DMS53 treated with DMSO at 0.1 percent for 48 hours (cell line): ENCODE measurements at regions not wholly inside any gene's neighbourhood (a gene's known extent, or its start where the extent isn't known, plus 50 kb on each side); places are given as distances from the start of the nearest gene placed in this dataset.
"Not testable (repeated sequence)": the region's sequence is repeated elsewhere in the genome, so short reads cannot be mapped to it uniquely, and the experiment has no call there.

Experiments used
- DNase-seq: peaks from one replicate; lab custom pipeline; 2025; ENCODE audit not compliant: unreplicated experiment; lab: John Stamatoyannopoulos, UW

GRCh38 chr14:62462988-62463387, 582.3 kb downstream of the KCNH5 start:
- no peak for DNase-seq

GRCh38 chr14:62468946-62469345, 576.3 kb downstream of the KCNH5 start:
- DNase-seq = no peak

GRCh38 chr14:62470935-62471334, 574.3 kb downstream of the KCNH5 start:
- no peak for DNase-seq

- DNase-seq = no peak
Measured at GRCh38 chr14:62491146-62491545, 554.1 kb downstream of the KCNH5 start.

- no peak for DNase-seq
Measured at GRCh38 chr14:62497708-62498107, 547.5 kb downstream of the KCNH5 start.

- DNase-seq = no peak
Measured at GRCh38 chr14:62501021-62501750, 544.1 kb downstream of the KCNH5 start.

GRCh38 chr14:62505045-62505444, 540.2 kb downstream of the KCNH5 start:
- no peak for DNase-seq

- not testable (repeated sequence) for DNase-seq
Measured at GRCh38 chr14:62521309-62521708, 523.9 kb downstream of the KCNH5 start.

GRCh38 chr14:62528296-62528695, 517.0 kb downstream of the KCNH5 start:
- DNase-seq = no peak

GRCh38 chr14:62532181-62532580, 513.1 kb downstream of the KCNH5 start:
- DNase-seq = peak; percentile 59

GRCh38 chr14:62546862-62547474, 498.3 kb downstream of the KCNH5 start:
- no peak for DNase-seq

GRCh38 chr14:62557416-62557815, 487.8 kb downstream of the KCNH5 start:
- no peak for DNase-seq

GRCh38 chr14:62558451-62558850, 486.8 kb downstream of the KCNH5 start:
- DNase-seq = no peak

GRCh38 chr14:62585247-62585646, 460.0 kb downstream of the KCNH5 start:
- DNase-seq = no peak

GRCh38 chr14:62592877-62593276, 452.4 kb downstream of the KCNH5 start:
- DNase-seq = peak; percentile 2

GRCh38 chr14:62597143-62597542, 448.1 kb downstream of the KCNH5 start:
- DNase-seq = no peak

GRCh38 chr14:62599616-62600385, 445.5 kb downstream of the KCNH5 start:
- no peak for DNase-seq

GRCh38 chr14:62602712-62603111, 442.5 kb downstream of the KCNH5 start:
- DNase-seq = no peak

GRCh38 chr14:62604524-62604923, 440.7 kb downstream of the KCNH5 start:
- DNase-seq = no peak

GRCh38 chr14:62614122-62614521, 431.1 kb downstream of the KCNH5 start:
- DNase-seq = no peak

- DNase-seq = no peak
Measured at GRCh38 chr14:62616668-62617067, 428.6 kb downstream of the KCNH5 start.

GRCh38 chr14:62626416-62626815, 418.8 kb downstream of the KCNH5 start:
- DNase-seq = no peak
